Neural crest cell (in vitro differentiated cells): ENCODE measurements at regions not wholly inside any gene's neighbourhood (a gene's known extent, or its start where the extent isn't known, plus 50 kb on each side); places are given as distances from the start of the nearest gene placed in this dataset.

Experiments
- DNase-seq: peaks from one replicate; pipeline ENCODE4 v3.0.0; 2021; ENCODE audit warnings: low read depth, mixed read lengths, low spot score
- H3K27ac Mint-ChIP-seq: one replicate; pipeline ENCODE4 v1.8.0; 2021; ENCODE audit warnings: mild to moderate bottlenecking, mixed read lengths; ENCODE audit not compliant: unreplicated experiment
- H3K27me3 Mint-ChIP-seq: 2 replicates; pipeline ENCODE4 v1.8.0; 2021; ENCODE audit warnings: low read depth, mild to moderate bottlenecking, mixed read lengths
- H3K36me3 Mint-ChIP-seq: 2 replicates; pipeline ENCODE4 v1.8.0; 2021; ENCODE audit warnings: low read depth, mild to moderate bottlenecking, mixed read lengths
- H3K4me1 Mint-ChIP-seq: 2 replicates; pipeline ENCODE4 v1.8.0; 2021; ENCODE audit warnings: mixed read lengths
- H3K4me3 Mint-ChIP-seq: one replicate; pipeline ENCODE4 v1.8.0; 2021; ENCODE audit warnings: mild to moderate bottlenecking, mixed read lengths
- H3K9me3 Mint-ChIP-seq: 2 replicates; pipeline ENCODE4 v1.8.0; 2021; ENCODE audit warnings: mixed read lengths
- TF ChIP-seq, protein P1 (sequence below): fragments of 200-600 bp; sonication (generic); conservative IDR thresholded peaks from 2 replicates; pipeline ENCODE4 v1.5.0; 2021; ENCODE audit warnings: antibody characterized with exemption, mild to moderate bottlenecking

DNA sequence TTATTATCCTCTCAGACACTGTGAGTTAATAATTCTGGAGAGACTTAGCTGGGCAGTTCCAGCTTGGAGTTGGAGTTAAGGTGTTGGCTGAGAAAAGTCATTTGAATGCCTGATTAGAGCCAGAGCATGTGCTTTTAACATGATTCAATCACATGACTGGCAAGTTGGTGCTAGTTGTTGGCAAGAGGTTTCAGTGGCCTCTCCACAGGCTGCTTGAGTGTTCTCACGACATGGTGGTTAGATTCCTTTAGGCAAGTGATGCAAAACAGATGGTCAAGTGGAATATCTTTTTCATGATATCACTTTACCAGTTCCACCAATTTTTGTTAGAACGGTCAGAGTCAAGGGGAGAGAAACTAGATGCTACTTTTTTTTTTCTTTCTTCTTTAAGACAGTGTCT is 262.7 kb upstream of the FN1 start:
- H3K9me3 Mint-ChIP-seq: peaks cover 11% of the 10 kb centered on the region
- TF ChIP-seq, protein P1, sequence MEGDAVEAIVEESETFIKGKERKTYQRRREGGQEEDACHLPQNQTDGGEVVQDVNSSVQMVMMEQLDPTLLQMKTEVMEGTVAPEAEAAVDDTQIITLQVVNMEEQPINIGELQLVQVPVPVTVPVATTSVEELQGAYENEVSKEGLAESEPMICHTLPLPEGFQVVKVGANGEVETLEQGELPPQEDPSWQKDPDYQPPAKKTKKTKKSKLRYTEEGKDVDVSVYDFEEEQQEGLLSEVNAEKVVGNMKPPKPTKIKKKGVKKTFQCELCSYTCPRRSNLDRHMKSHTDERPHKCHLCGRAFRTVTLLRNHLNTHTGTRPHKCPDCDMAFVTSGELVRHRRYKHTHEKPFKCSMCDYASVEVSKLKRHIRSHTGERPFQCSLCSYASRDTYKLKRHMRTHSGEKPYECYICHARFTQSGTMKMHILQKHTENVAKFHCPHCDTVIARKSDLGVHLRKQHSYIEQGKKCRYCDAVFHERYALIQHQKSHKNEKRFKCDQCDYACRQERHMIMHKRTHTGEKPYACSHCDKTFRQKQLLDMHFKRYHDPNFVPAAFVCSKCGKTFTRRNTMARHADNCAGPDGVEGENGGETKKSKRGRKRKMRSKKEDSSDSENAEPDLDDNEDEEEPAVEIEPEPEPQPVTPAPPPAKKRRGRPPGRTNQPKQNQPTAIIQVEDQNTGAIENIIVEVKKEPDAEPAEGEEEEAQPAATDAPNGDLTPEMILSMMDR: no peak
- no peak overlapping the region for H3K27ac Mint-ChIP-seq
- no peaks in the 10 kb centered on the region for H3K36me3 Mint-ChIP-seq
- H3K27me3 Mint-ChIP-seq: no peaks in the 10 kb centered on the region
- H3K4me1 Mint-ChIP-seq: peaks cover 5% of the 10 kb centered on the region
- DNase-seq: no peak
- H3K4me3 Mint-ChIP-seq: no peak overlapping the region

DNA sequence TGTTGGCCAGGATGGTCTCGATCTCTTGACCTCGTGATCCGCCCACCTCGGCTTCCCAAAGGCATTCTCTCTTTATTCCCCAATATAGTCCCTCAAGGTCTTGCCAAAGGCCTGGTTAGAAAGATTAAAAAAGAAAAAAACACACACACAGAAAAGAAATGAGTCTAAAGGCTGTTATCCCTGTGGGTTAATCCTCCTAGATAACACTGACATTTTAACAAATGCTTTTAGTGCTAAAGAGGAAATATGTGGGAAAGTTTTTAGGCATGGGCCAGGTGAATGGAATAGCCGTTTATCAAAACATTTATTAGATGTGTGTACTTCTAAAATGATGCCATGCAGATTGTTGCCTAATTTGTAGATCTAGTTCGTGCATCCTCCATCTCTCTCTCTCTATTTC is 261.6 kb upstream of the FN1 start:
- no peak for DNase-seq
- TF ChIP-seq, protein P1: no peak
- peaks cover 13% of the 10 kb centered on the region for H3K4me1 Mint-ChIP-seq

DNA sequence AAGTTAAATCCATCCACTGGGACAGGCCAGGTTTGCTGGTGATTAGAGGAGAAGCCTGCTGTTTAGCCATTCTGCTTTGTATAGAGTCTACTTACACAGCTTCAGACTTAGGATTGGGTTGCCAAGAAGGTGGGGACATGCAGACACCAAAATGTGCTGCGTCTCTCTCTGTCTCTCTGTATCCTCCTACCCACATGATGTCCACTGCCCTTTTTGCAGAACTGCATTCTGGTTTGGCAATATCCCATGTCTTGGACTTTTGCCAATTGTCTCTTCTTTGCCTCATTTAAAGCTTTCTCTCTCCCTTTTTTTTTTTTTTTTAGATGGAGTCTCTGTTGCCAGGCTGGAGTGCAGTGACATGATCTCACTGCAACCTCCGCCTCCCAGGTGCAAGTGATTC is 261.1 kb upstream of the FN1 start:
- H3K4me3 Mint-ChIP-seq: no peak overlapping the region
- no peak for DNase-seq
- TF ChIP-seq, protein P1: no peak
- H3K27me3 Mint-ChIP-seq: no peaks in the 10 kb centered on the region
- no peaks in the 10 kb centered on the region for H3K36me3 Mint-ChIP-seq
- H3K4me1 Mint-ChIP-seq: peaks cover 13% of the 10 kb centered on the region
- no peak overlapping the region for H3K27ac Mint-ChIP-seq
- H3K9me3 Mint-ChIP-seq: peaks cover 11% of the 10 kb centered on the region

More for the DNA sequence above, 261.6 kb upstream of the FN1 start:
- no peak overlapping the region for H3K27ac Mint-ChIP-seq
- no peaks in the 10 kb centered on the region for H3K27me3 Mint-ChIP-seq
- peaks cover 11% of the 10 kb centered on the region for H3K9me3 Mint-ChIP-seq
- no peaks in the 10 kb centered on the region for H3K36me3 Mint-ChIP-seq
- H3K4me3 Mint-ChIP-seq: no peak overlapping the region

DNA sequence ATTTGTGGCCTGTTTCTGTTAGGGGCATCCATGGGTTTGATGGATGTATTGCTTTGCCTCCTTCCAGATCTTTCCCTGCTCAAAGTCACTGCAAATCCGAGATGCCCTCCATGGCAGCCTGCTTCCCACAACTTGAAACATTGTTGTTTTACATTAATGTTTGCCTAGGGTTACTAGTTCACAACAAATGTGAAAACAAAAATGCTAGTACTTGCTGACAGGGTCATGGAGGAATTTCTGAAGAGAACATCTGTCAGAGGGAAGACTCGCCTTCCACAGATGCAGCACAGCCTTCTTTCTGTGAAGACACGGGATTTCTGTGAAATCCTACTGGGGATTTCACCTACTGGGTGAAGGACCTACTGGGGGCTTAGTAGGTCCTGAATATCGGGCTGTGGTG is 260.0 kb upstream of the FN1 start:
- no peak overlapping the region for H3K4me3 Mint-ChIP-seq
- no peaks in the 10 kb centered on the region for H3K27me3 Mint-ChIP-seq
- peaks cover 13% of the 10 kb centered on the region for H3K4me1 Mint-ChIP-seq
- no peaks in the 10 kb centered on the region for H3K36me3 Mint-ChIP-seq
- DNase-seq: no peak
- TF ChIP-seq, protein P1: no peak
- no peak overlapping the region for H3K27ac Mint-ChIP-seq
- peaks cover 11% of the 10 kb centered on the region for H3K9me3 Mint-ChIP-seq

DNA sequence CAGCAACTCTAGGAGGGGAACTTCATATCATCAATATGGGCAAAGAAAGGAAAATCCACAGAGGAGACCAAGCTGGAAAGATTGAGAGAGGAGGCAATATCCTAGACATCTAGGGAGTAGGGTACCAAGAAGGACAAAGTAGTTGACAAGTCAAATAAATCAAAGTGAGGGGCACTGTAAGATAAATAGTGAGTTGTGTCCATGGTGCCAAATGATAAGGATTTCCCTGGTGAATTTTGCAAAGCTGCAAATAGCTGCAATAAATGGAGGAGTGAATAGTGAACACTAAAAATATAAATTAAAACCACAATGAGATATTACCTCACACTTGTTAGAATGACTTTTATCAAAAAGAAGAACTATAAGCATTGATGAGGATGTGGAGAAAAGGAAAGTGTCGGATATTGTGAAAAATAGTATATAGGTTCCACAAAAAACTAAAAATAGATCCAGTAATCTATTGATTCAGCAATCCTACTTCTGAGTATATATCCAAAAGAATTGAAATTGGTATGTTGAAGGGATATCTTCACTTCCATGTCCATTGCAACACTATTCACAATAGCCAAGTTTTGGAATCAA is 258.2 kb upstream of the FN1 start:
- H3K36me3 Mint-ChIP-seq: no peaks in the 10 kb centered on the region
- H3K27ac Mint-ChIP-seq: no peak overlapping the region
- H3K4me3 Mint-ChIP-seq: no peak overlapping the region
- H3K9me3 Mint-ChIP-seq: peaks cover 9% of the 10 kb centered on the region
- TF ChIP-seq, protein P1: no peak
- H3K4me1 Mint-ChIP-seq: peaks cover 13% of the 10 kb centered on the region
- DNase-seq: no peak
- H3K27me3 Mint-ChIP-seq: no peaks in the 10 kb centered on the region
